Upper lobe of left lung (tissue), 6 donors: ENCODE measurements at regions not wholly inside any gene's neighbourhood (a gene's known extent, or its start where the extent isn't known, plus 50 kb on each side); places are given as distances from the start of the nearest gene placed in this dataset.

Source experiments
- ATAC-seq, 2 donors: fragments of 200-7000 bp; cut with Tn5 transposase; one replicate each; pipeline ENCODE4 v1.9.1; 2022; ENCODE audit warnings: mild to moderate bottlenecking in 2 of 2, moderate library complexity in 2 of 2; ENCODE audit not compliant: low FRiP score in 2 of 2
- DNase-seq, 2 donors: peaks; one replicate each; pipeline ENCODE4 v3.0.0-alpha.2; 2019 to 2020
- H3K27ac ChIP-seq, 4 donors: fragments of 200-600 bp; sonication (generic); one replicate each; pipeline ENCODE4 v1.5.1; 2016 to 2019
- H3K27me3 ChIP-seq, 4 donors: fragments of 200-600 bp; sonication (generic); one replicate each; pipeline ENCODE4 v1.5.1; 2017 to 2019
- H3K36me3 ChIP-seq, 4 donors: fragments of 200-600 bp; sonication (generic); one replicate each; pipeline ENCODE4 v1.5.1; 2016 to 2019
- H3K4me1 ChIP-seq, 4 donors: fragments of 200-600 bp; sonication (generic); one replicate each; pipeline ENCODE4 v1.5.1; 2018 to 2019
- H3K4me3 ChIP-seq, 4 donors: fragments of 200-600 bp; sonication (generic); one replicate each; pipeline ENCODE4 v1.5.1; 2017 to 2019; ENCODE audit warnings: mild to moderate bottlenecking in 2 of 4, moderate library complexity in 1 of 4
- H3K9me3 ChIP-seq, 4 donors: fragments of 200-600 bp; sonication (generic); one replicate each; pipeline ENCODE4 v1.5.1; 2018 to 2019
- CTCF ChIP-seq, 6 experiments: fragments of 450-650 bp in 4 of 6; fragments of 200-600 bp in 2 of 6; sonication (generic) in 2 of 6; IDR thresholded peaks; one replicate each; pipeline ENCODE4 v1.5.1; 2016 to 2019; ENCODE audit warnings: antibody characterized with exemption in 6 of 6
- EP300 ChIP-seq, 4 donors: sonication (generic); formaldehyde crosslinking; IDR thresholded peaks; one replicate each; pipeline ENCODE4 v1.5.1; 2017; ENCODE audit warnings: antibody characterized with exemption in 4 of 4, control low read depth in 2 of 4
- POLR2A ChIP-seq, 4 donors: fragments of 450-650 bp; IDR thresholded peaks; one replicate each; pipeline ENCODE4 v1.5.1; 2016 to 2017; ENCODE audit warnings: antibody characterized with exemption in 4 of 4, mild to moderate bottlenecking in 2 of 4
- POLR2AphosphoS5 ChIP-seq, 2 donors: sonication (generic); formaldehyde crosslinking; IDR thresholded peaks; one replicate each; pipeline ENCODE4 v1.5.1; 2017; ENCODE audit warnings: antibody characterized with exemption in 2 of 2
- WGBS, 2 donors: methylation state at CpG; one replicate each; pipeline ENCODE4 v1.1.5; 2017 to 2018; 5-methylcytosine and 5-hydroxymethylcytosine counted together
- donor health status: DM: no; HTN: no; CAD: no; lungs with moderate emphysema.
- donor health status: DM: no; HTN: yes; CAD: no; lungs with severe emphysema.

GRCh38 chr5:67447732-67448131 lies 251.1 kb upstream of the CD180 start:
- no peaks in the 10 kb centered on the region for H3K9me3 ChIP-seq
- TF ChIP-seq CTCF (IDR thresholded peaks at IDR 0.05) (no peak), POLR2AphosphoS5 (IDR thresholded peaks at IDR 0.05) (no peak), POLR2A (IDR thresholded peaks at IDR 0.05) (no peak), EP300 (IDR thresholded peaks at IDR 0.05) (no peak)

GRCh38 chr5:67437905-67438845 lies 241.6 kb upstream of the CD180 start:
- 51 to 55% methylated on average over 6 of the region's 6 CpGs for WGBS, 2 donors
- H3K27ac ChIP-seq, result no peak overlapping the region
- DNase-seq (no peak), ATAC-seq (no peak)
- H3K36me3 ChIP-seq, result no peaks in the 10 kb centered on the region
- no peaks in the 10 kb centered on the region for H3K9me3 ChIP-seq
- no peak overlapping the region for H3K4me3 ChIP-seq
- no peaks in the 10 kb centered on the region for H3K27me3 ChIP-seq
- TF ChIP-seq POLR2A (IDR thresholded peaks at IDR 0.05) (no peak), POLR2AphosphoS5 (IDR thresholded peaks at IDR 0.05) (no peak), CTCF (IDR thresholded peaks at IDR 0.05) (no peak), EP300 (IDR thresholded peaks at IDR 0.05) (no peak)
- H3K4me1 ChIP-seq, result no peaks in the 10 kb centered on the region

More at GRCh38 chr5:67447732-67448131, 251.1 kb upstream of the CD180 start:
- ATAC-seq (no peak), DNase-seq (no peak)
- Histone ChIP-seq H3K36me3 (no peaks in the 10 kb centered on the region), H3K27me3 (no peaks in the 10 kb centered on the region), H3K27ac (no peak overlapping the region), H3K4me3 (no peak overlapping the region), H3K4me1 (peaks cover 0 to 3% (median 0%) of the 10 kb centered on the region in 4 donors)

GRCh38 chr5:67435032-67435431 lies 238.4 kb upstream of the CD180 start:
- no peaks in the 10 kb centered on the region for H3K9me3 ChIP-seq
- no peaks in the 10 kb centered on the region for H3K27me3 ChIP-seq
- WGBS, 2 donors, result 84 to 91% methylated on average over 2 of the region's 2 CpGs
- DNase-seq (no peak), ATAC-seq (no peak)
- no peaks in the 10 kb centered on the region for H3K4me1 ChIP-seq
- H3K36me3 ChIP-seq, result no peaks in the 10 kb centered on the region
- no peak overlapping the region for H3K4me3 ChIP-seq
- TF ChIP-seq POLR2A (IDR thresholded peaks at IDR 0.05) (no peak), CTCF (IDR thresholded peaks at IDR 0.05) (no peak), POLR2AphosphoS5 (IDR thresholded peaks at IDR 0.05) (no peak), EP300 (IDR thresholded peaks at IDR 0.05) (no peak)
- H3K27ac ChIP-seq, result no peak overlapping the region

- DNase-seq (no peak), ATAC-seq (no peak)
- H3K4me1 ChIP-seq, result no peaks in the 10 kb centered on the region
- H3K36me3 ChIP-seq, result no peaks in the 10 kb centered on the region
- 38 to 48% methylated on average over 4 of the region's 4 CpGs for WGBS, 2 donors
- H3K4me3 ChIP-seq, result no peak overlapping the region
- no peak for TF ChIP-seq CTCF (IDR thresholded peaks at IDR 0.05)
- no peak overlapping the region for H3K27ac ChIP-seq
- no peaks in the 10 kb centered on the region for H3K9me3 ChIP-seq
- no peaks in the 10 kb centered on the region for H3K27me3 ChIP-seq
Measured at GRCh38 chr5:67434466-67434865, 237.9 kb upstream of the CD180 start.

- ATAC-seq, result no peak
Measured at GRCh38 chr5:67432606-67433005, 236.0 kb upstream of the CD180 start.

More at GRCh38 chr5:67432606-67433005, 236.0 kb upstream of the CD180 start:
- H3K27ac ChIP-seq, result no peak overlapping the region
- H3K4me3 ChIP-seq, result no peak overlapping the region
- no peak for TF ChIP-seq POLR2AphosphoS5 (IDR thresholded peaks at IDR 0.05)
- no peak for TF ChIP-seq EP300 (IDR thresholded peaks at IDR 0.05)
- TF ChIP-seq POLR2A (IDR thresholded peaks at IDR 0.05), result no peak
- WGBS, 2 donors, result 80 to 84% methylated on average over 3 of the region's 3 CpGs
- H3K9me3 ChIP-seq, result no peaks in the 10 kb centered on the region
- no peaks in the 10 kb centered on the region for H3K27me3 ChIP-seq
- H3K4me1 ChIP-seq, result no peaks in the 10 kb centered on the region
- H3K36me3 ChIP-seq, result no peaks in the 10 kb centered on the region
- DNase-seq, result no peak
